ENCODE measurements at regions not wholly inside any gene's neighbourhood (a gene's known extent, or its start where the extent isn't known, plus 50 kb on each side); places are given as distances from the start of the nearest gene placed in this dataset.

DNA sequence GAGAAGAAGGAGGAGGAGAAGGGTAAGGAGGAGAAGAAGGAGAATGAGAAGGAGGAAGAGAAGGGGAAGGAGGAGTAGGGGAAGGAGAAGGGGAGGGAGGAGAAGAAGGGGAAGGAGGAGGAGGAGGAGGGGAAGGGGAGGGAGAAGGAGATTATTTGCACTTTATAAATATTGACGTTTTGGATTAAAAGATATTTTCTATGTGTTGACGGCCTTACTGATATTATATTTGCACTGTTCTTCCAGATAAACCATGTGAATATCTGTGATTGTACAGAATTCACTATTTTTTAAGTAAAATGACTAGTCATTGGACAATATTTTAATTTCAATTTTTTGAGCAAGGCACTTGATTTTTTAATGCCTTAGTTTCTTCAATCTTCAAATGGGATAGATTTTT lies 310.5 kb upstream of the DNAJC19 start:
- TF ChIP-seq, protein P1, sequence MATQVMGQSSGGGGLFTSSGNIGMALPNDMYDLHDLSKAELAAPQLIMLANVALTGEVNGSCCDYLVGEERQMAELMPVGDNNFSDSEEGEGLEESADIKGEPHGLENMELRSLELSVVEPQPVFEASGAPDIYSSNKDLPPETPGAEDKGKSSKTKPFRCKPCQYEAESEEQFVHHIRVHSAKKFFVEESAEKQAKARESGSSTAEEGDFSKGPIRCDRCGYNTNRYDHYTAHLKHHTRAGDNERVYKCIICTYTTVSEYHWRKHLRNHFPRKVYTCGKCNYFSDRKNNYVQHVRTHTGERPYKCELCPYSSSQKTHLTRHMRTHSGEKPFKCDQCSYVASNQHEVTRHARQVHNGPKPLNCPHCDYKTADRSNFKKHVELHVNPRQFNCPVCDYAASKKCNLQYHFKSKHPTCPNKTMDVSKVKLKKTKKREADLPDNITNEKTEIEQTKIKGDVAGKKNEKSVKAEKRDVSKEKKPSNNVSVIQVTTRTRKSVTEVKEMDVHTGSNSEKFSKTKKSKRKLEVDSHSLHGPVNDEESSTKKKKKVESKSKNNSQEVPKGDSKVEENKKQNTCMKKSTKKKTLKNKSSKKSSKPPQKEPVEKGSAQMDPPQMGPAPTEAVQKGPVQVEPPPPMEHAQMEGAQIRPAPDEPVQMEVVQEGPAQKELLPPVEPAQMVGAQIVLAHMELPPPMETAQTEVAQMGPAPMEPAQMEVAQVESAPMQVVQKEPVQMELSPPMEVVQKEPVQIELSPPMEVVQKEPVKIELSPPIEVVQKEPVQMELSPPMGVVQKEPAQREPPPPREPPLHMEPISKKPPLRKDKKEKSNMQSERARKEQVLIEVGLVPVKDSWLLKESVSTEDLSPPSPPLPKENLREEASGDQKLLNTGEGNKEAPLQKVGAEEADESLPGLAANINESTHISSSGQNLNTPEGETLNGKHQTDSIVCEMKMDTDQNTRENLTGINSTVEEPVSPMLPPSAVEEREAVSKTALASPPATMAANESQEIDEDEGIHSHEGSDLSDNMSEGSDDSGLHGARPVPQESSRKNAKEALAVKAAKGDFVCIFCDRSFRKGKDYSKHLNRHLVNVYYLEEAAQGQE (IDR thresholded peaks at IDR 0.05; ENCODE audit: low read depth), result no peak
- no peak for TF ChIP-seq EGR1 (IDR thresholded peaks at IDR 0.05)
- TF ChIP-seq, protein P2, sequence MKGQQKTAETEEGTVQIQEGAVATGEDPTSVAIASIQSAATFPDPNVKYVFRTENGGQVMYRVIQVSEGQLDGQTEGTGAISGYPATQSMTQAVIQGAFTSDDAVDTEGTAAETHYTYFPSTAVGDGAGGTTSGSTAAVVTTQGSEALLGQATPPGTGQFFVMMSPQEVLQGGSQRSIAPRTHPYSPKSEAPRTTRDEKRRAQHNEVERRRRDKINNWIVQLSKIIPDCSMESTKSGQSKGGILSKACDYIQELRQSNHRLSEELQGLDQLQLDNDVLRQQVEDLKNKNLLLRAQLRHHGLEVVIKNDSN (IDR thresholded peaks at IDR 0.05), result no peak
- TF ChIP-seq NFIC (IDR thresholded peaks at IDR 0.05), result no peak
- no peak for TF ChIP-seq YY1 (IDR thresholded peaks at IDR 0.05; ENCODE audit: low read depth)
- no peak for TF ChIP-seq FOXM1 (IDR thresholded peaks at IDR 0.05; ENCODE audit: borderline replicate concordance, low read depth)
- no peak for TF ChIP-seq RAD21 (IDR thresholded peaks at IDR 0.05; ENCODE audit: low read depth)
- TF ChIP-seq CREB1 (IDR thresholded peaks at IDR 0.05; ENCODE audit: low read depth), result no peak
- TF ChIP-seq TEAD4 (IDR thresholded peaks at IDR 0.05), result no peak
- no peak for TF ChIP-seq TCF12 (IDR thresholded peaks at IDR 0.05; ENCODE audit: low read depth)
- TF ChIP-seq TAF1 (IDR thresholded peaks at IDR 0.05; ENCODE audit: low read depth), result no peak
- TF ChIP-seq CEBPB (IDR thresholded peaks at IDR 0.05), result no peak

DNA sequence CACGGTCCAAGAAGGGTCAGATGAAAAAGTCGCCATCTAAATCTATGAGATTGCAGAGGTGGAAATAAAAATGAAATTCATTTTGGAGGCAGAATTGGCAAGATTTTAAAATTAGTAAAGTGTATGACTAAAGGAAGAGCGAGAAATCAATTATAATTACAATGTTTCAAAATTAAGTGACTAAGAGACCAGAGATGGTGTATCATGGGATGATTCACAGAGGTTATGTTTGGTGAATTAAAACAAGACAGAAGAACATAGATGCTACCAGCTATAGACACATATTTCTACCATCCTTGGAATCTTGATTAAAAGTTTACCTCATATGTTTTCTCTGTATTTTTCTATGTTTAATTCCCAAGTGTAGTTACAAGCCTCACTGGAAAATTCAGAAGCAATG lies 308.9 kb upstream of the DNAJC19 start:
- TF ChIP-seq, protein P2 (IDR thresholded peaks at IDR 0.05), result no peak

DNA sequence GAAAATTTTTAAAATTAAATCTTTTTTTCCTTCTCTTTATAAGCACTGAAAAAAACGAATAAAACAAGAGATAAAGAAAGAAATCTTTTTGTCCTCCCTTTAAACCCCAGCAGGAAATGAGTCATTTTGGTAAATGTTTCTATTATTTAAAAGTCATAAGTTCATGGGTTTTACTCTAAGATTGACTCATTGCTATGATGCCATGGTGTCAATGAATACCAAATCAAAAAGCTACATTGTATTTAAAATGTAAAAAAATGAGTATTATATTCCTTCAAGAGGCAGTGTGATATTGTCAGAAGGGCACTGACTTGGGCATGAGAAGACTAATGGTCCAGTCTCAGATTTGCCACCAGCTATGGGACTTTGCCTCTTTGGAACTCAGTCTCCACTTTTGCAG lies 303.4 kb upstream of the DNAJC19 start:
- TF ChIP-seq CREB1 (IDR thresholded peaks at IDR 0.05; ENCODE audit: low read depth), result no peak
- no peak for TF ChIP-seq ZBTB7A (IDR thresholded peaks at IDR 0.05; ENCODE audit: low read depth)

DNA sequence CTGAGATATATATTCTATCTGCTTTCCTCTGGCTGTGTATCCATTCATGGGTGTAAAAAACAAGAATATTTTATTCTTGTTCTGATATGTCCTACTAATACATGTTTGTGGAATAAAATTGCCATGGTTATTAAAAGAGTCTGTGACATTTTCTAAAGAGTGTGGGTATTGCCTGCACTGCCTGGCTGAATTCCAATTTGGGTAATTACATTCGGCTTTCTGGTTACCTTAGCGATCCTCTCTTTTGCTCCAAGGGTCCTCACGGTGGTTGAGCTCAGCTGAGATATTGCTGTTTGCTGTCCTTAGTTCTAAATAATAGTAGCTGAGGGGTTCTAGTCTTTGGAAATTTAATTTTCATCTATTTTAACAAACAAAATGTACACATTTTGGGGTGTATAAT lies 301.4 kb upstream of the DNAJC19 start:
- TF ChIP-seq, protein P3, sequence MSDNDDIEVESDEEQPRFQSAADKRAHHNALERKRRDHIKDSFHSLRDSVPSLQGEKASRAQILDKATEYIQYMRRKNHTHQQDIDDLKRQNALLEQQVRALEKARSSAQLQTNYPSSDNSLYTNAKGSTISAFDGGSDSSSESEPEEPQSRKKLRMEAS (IDR thresholded peaks at IDR 0.05), result no peak
- TF ChIP-seq RAD21 (IDR thresholded peaks at IDR 0.05; ENCODE audit: low read depth) (no peak), TEAD4 (IDR thresholded peaks at IDR 0.05) (no peak), ZBTB7A (IDR thresholded peaks at IDR 0.05; ENCODE audit: low read depth) (no peak), EP300 (IDR thresholded peaks at IDR 0.05; ENCODE audit: borderline replicate concordance) (no peak), NFIC (IDR thresholded peaks at IDR 0.05) (no peak), CREB1 (IDR thresholded peaks at IDR 0.05; ENCODE audit: low read depth) (no peak), TCF12 (IDR thresholded peaks at IDR 0.05; ENCODE audit: low read depth) (no peak), EGR1 (IDR thresholded peaks at IDR 0.05) (no peak), FOXM1 (IDR thresholded peaks at IDR 0.05; ENCODE audit: borderline replicate concordance, low read depth) (no peak), TAF1 (IDR thresholded peaks at IDR 0.05; ENCODE audit: low read depth) (no peak), YY1 (IDR thresholded peaks at IDR 0.05; ENCODE audit: low read depth) (no peak), CEBPB (IDR thresholded peaks at IDR 0.05) (no peak)
- TF ChIP-seq, protein P2 (IDR thresholded peaks at IDR 0.05), result no peak
- TF ChIP-seq, protein P1 (IDR thresholded peaks at IDR 0.05; ENCODE audit: low read depth), result no peak

DNA sequence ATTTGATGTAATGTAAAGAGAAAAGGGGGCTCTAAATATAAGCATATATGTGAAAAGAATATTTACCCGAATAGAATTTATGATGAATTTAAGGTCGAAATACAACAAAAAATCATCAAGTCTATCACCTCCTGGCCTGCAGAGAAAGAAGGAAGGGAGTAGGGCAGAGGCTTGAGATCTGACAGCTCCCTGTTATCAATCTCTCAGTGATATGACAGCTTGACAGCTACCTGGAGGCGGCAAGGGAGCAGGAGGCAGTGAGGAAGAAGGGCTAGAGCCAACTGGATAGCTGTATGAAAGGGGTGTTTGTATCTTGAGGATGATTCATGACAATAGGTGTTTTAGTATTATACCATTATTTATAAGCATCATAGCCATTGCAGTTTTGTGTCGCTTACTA lies 299.8 kb upstream of the DNAJC19 start:
- TF ChIP-seq TCF12 (IDR thresholded peaks at IDR 0.05; ENCODE audit: low read depth), result no peak
- TF ChIP-seq, protein P3 (IDR thresholded peaks at IDR 0.05), result no peak
- TF ChIP-seq ZBTB7A (IDR thresholded peaks at IDR 0.05; ENCODE audit: low read depth), result no peak
- no peak for TF ChIP-seq YY1 (IDR thresholded peaks at IDR 0.05; ENCODE audit: low read depth)
- no peak for TF ChIP-seq TEAD4 (IDR thresholded peaks at IDR 0.05)
- no peak for TF ChIP-seq FOXM1 (IDR thresholded peaks at IDR 0.05; ENCODE audit: borderline replicate concordance, low read depth)
- TF ChIP-seq EP300 (IDR thresholded peaks at IDR 0.05; ENCODE audit: borderline replicate concordance), result no peak
- no peak for TF ChIP-seq EGR1 (IDR thresholded peaks at IDR 0.05)
- TF ChIP-seq NFIC (IDR thresholded peaks at IDR 0.05), result no peak
- TF ChIP-seq TAF1 (IDR thresholded peaks at IDR 0.05; ENCODE audit: low read depth), result no peak
- TF ChIP-seq, protein P1 (IDR thresholded peaks at IDR 0.05; ENCODE audit: low read depth), result no peak
- TF ChIP-seq CREB1 (IDR thresholded peaks at IDR 0.05; ENCODE audit: low read depth), result no peak
